ENCODE measurements at regions not wholly inside any gene's neighbourhood (a gene's known extent, or its start where the extent isn't known, plus 50 kb on each side); places are given as distances from the start of the nearest gene placed in this dataset.

DNA sequence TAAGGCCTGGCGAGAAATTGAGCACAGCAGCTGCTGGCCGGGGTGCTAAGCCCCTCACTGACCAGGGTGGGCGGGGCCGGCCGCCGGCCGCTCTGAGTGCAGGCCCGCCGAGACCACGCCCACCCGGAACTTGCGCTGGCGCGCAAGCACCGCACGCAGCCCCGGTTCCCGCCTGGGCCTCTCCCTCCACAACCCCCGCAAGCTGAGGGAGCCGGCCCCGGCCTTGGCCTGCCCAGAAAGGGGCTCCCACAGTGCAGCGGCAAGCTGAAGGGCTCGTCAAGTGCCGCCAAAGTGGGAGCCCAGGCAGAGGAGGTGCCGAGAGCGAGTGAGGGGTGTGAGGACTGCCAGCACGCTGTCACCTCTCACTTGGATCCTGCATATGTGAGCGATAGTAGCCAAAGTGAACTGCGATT, 251.2 kb downstream of the GJA1 start:
- POLR2A ChIA-PET = no interaction called here
- CTCF ChIA-PET = interaction anchor here (2.0 kb wide), 1 partner anchor 12 kb away, joined by 5 read pairs; no protein-coding TSS in a partner anchor
- TF ChIP-seq, protein P1, sequence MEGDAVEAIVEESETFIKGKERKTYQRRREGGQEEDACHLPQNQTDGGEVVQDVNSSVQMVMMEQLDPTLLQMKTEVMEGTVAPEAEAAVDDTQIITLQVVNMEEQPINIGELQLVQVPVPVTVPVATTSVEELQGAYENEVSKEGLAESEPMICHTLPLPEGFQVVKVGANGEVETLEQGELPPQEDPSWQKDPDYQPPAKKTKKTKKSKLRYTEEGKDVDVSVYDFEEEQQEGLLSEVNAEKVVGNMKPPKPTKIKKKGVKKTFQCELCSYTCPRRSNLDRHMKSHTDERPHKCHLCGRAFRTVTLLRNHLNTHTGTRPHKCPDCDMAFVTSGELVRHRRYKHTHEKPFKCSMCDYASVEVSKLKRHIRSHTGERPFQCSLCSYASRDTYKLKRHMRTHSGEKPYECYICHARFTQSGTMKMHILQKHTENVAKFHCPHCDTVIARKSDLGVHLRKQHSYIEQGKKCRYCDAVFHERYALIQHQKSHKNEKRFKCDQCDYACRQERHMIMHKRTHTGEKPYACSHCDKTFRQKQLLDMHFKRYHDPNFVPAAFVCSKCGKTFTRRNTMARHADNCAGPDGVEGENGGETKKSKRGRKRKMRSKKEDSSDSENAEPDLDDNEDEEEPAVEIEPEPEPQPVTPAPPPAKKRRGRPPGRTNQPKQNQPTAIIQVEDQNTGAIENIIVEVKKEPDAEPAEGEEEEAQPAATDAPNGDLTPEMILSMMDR (IDR thresholded peaks at IDR 0.05; ENCODE audit: control extremely low read depth, extremely low read depth, low read depth, missing control alignments) = no peak
- no peak for DNase-seq (ENCODE audit: extremely low spot score)

GRCh38 chr6:121688974-121689373, 253.5 kb downstream of the GJA1 start:
- no peak for DNase-seq (ENCODE audit: extremely low spot score)
- ChIA-PET CTCF (interaction anchor here (1.5 kb wide), 1 partner anchor 24 kb away, joined by 3 read pairs; no protein-coding TSS in a partner anchor), POLR2A (no interaction called here)
- TF ChIP-seq, protein P1 (IDR thresholded peaks at IDR 0.05; ENCODE audit: control extremely low read depth, extremely low read depth, low read depth, missing control alignments) = no peak

DNA sequence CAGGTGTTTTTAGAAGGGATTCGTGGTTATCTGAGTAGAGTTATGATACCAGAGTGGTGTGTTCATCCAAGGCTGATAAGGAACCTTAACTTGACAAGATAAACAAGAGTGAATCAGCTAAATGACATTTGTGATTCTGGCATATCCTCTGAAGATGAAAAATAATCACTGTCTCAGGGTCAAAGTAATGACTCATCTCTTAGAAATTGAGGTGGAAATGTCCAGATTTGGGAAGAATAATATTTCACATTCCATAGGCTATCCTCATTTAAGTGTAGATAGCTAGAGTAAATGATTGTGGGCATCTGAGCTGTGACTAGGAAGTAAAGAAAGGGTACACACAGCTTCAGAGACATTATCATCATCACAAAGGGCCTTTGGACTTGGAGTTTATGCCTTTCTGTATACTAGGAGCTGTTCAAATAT, 255.7 kb downstream of the GJA1 start:
- POLR2A ChIA-PET = no interaction called here
- no peak for DNase-seq (ENCODE audit: extremely low spot score)
- CTCF ChIA-PET = interaction anchor here (0.9 kb wide), 1 partner anchor 157 kb away, joined by 3 read pairs; no protein-coding TSS in a partner anchor

GRCh38 chr6:121694389-121694788, 258.9 kb downstream of the GJA1 start:
- no peak for DNase-seq (ENCODE audit: extremely low spot score)
- ChIA-PET CTCF (interaction anchor here (0.9 kb wide), 1 partner anchor 13 kb away, joined by 3 read pairs; no protein-coding TSS in a partner anchor), POLR2A (no interaction called here)
- TF ChIP-seq, protein P1 (IDR thresholded peaks at IDR 0.05; ENCODE audit: control extremely low read depth, extremely low read depth, low read depth, missing control alignments) = no peak

More for the DNA sequence above, 255.7 kb downstream of the GJA1 start:
- TF ChIP-seq, protein P1 (IDR thresholded peaks at IDR 0.05; ENCODE audit: control extremely low read depth, extremely low read depth, low read depth, missing control alignments) = no peak

- no peak for DNase-seq (ENCODE audit: extremely low spot score)
- POLR2A ChIA-PET = no interaction called here
- TF ChIP-seq, protein P1 (IDR thresholded peaks at IDR 0.05; ENCODE audit: control extremely low read depth, extremely low read depth, low read depth, missing control alignments) = no peak
- CTCF ChIA-PET = interaction anchor here (0.9 kb wide), 1 partner anchor 14 kb away, joined by 3 read pairs; no protein-coding TSS in a partner anchor
These were observed 259.4 kb downstream of the GJA1 start for GRCh38 chr6:121694801-121695251.

DNA sequence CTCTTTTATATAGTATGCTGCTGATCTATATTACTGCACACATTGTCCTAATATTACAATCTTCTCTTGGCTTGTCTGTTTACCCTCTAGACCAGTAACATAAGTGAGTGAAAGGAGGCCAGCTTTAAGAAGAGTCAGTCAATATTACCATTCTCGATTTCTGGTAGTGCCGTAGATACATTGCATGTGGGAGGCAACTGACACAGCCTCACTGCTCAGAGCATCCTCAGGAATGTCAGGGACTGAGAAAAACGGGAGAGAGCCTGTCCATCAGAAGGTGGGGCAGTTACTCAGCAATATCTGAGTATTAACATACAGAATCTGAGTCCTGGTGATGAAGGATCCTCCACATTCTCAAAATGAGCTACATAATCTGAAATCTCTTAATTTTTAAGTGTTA, 259.9 kb downstream of the GJA1 start:
- TF ChIP-seq, protein P1 (IDR thresholded peaks at IDR 0.05; ENCODE audit: control extremely low read depth, extremely low read depth, low read depth, missing control alignments) = no peak
- ChIA-PET POLR2A (no interaction called here), CTCF (interaction anchor here (0.9 kb wide), 1 partner anchor 14 kb away, joined by 3 read pairs; no protein-coding TSS in a partner anchor)
- no peak for DNase-seq (ENCODE audit: extremely low spot score)
